Type B pancreatic cell (in vitro differentiated cells): ENCODE measurements at regions not wholly inside any gene's neighbourhood (a gene's known extent, or its start where the extent isn't known, plus 50 kb on each side); places are given as distances from the start of the nearest gene placed in this dataset.
A peak's percentile ranks its signal among the peaks of the same experiment; 100 is the strongest.
"Not testable (repeated sequence)": the region's sequence is repeated elsewhere in the genome, so short reads cannot be mapped to it uniquely, and the experiment has no call there.

ENCODE experiments used
- DNase-seq: peaks from one replicate; pipeline ENCODE4 v3.0.0; 2021; ENCODE audit warnings: mixed read lengths; ENCODE audit not compliant: unreplicated experiment; ENCODE audit errors: extremely low spot score
- H3K27ac Mint-ChIP-seq: 2 replicates; pipeline ENCODE4 v1.8.0; 2021; ENCODE audit warnings: mild to moderate bottlenecking, mixed read lengths
- H3K27me3 Mint-ChIP-seq: 2 replicates; pipeline ENCODE4 v1.8.0; 2021; ENCODE audit warnings: mixed read lengths
- H3K36me3 Mint-ChIP-seq: 2 replicates; pipeline ENCODE4 v1.8.0; 2021; ENCODE audit warnings: mixed read lengths
- H3K4me1 Mint-ChIP-seq: one replicate; pipeline ENCODE4 v1.8.0; 2021; ENCODE audit warnings: mixed read lengths; ENCODE audit not compliant: unreplicated experiment
- H3K4me3 Mint-ChIP-seq: 2 replicates; pipeline ENCODE4 v1.8.0; 2021; ENCODE audit warnings: mild to moderate bottlenecking, mixed read lengths
- H3K9me3 Mint-ChIP-seq: 2 replicates; pipeline ENCODE4 v1.8.0; 2021; ENCODE audit warnings: mixed read lengths
- TF ChIP-seq, protein P1 (sequence below): fragments of 200-600 bp; sonication (generic); conservative IDR thresholded peaks from 2 replicates; pipeline ENCODE4 v1.5.0; 2021; ENCODE audit warnings: antibody characterized with exemption, mild to moderate bottlenecking

- no peaks in the 10 kb centered on the region for H3K36me3 Mint-ChIP-seq
- H3K4me3 Mint-ChIP-seq = no peak overlapping the region
- H3K27me3 Mint-ChIP-seq = no peaks in the 10 kb centered on the region
- TF ChIP-seq, protein P1, sequence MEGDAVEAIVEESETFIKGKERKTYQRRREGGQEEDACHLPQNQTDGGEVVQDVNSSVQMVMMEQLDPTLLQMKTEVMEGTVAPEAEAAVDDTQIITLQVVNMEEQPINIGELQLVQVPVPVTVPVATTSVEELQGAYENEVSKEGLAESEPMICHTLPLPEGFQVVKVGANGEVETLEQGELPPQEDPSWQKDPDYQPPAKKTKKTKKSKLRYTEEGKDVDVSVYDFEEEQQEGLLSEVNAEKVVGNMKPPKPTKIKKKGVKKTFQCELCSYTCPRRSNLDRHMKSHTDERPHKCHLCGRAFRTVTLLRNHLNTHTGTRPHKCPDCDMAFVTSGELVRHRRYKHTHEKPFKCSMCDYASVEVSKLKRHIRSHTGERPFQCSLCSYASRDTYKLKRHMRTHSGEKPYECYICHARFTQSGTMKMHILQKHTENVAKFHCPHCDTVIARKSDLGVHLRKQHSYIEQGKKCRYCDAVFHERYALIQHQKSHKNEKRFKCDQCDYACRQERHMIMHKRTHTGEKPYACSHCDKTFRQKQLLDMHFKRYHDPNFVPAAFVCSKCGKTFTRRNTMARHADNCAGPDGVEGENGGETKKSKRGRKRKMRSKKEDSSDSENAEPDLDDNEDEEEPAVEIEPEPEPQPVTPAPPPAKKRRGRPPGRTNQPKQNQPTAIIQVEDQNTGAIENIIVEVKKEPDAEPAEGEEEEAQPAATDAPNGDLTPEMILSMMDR = no peak
- H3K27ac Mint-ChIP-seq = no peak overlapping the region
- no peak for DNase-seq
- H3K9me3 Mint-ChIP-seq = peaks cover 3% of the 10 kb centered on the region
- no peaks in the 10 kb centered on the region for H3K4me1 Mint-ChIP-seq
These were observed 119.8 kb downstream of the TPR start for GRCh38 chr1:186255266-186255665.

DNA sequence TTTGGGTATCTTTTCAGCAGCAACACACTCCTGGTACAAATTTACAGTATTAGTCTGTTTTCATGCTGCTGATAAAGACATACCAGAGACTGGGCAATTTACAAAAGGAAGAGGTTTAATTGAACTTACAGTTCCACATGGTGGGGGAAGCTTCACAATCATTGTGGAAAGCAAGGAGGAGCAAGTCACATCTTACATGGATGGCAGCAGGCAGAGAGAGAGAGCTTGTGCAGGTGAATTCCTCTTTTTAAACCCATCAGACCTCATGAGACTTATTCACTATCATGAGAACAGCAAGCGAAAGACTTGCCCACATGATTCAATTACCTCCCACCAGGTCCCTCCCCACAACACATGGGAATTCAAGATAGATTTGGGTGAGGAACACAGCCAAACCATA, 124.5 kb downstream of the TPR start:
- H3K27ac Mint-ChIP-seq = no peak overlapping the region

DNA sequence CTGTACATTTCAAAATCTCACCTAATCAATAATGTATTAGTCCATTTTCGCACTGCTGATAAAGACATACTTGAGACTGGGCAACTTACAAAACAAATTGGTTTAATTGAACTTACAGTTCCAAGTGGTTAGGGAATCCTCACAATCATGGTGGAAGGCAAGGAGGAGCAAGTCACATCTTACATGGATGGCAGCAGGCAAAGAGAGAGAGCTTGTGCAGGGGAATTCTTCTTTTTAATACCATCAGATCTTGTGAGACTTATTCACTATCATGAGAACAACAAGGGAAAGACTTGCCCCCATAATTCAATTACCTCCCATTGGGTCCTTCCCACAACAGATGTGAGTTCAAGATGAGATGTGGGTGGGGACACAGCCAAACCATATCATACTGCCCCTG, 126.4 kb downstream of the TPR start:
- not testable (repeated sequence) for H3K27me3 Mint-ChIP-seq, H3K36me3 Mint-ChIP-seq, H3K27ac Mint-ChIP-seq, H3K4me3 Mint-ChIP-seq, DNase-seq, H3K4me1 Mint-ChIP-seq
- H3K9me3 Mint-ChIP-seq = peaks cover 14% of the 10 kb centered on the region

More for the DNA sequence above, 124.5 kb downstream of the TPR start:
- Mint-ChIP-seq H3K4me3 (no peak overlapping the region), H3K4me1 (no peaks in the 10 kb centered on the region), H3K9me3 (peaks cover 14% of the 10 kb centered on the region), H3K36me3 (no peaks in the 10 kb centered on the region), H3K27me3 (no peaks in the 10 kb centered on the region)
- DNase-seq = no peak
- TF ChIP-seq, protein P1 = no peak

GRCh38 chr1:186244825-186245224, 130.2 kb downstream of the TPR start:
- peaks cover 8% of the 10 kb centered on the region for H3K9me3 Mint-ChIP-seq
- TF ChIP-seq, protein P1 = peak; percentile 42
- DNase-seq = no peak
- H3K27me3 Mint-ChIP-seq = no peaks in the 10 kb centered on the region
- H3K4me3 Mint-ChIP-seq = no peak overlapping the region
- no peak overlapping the region for H3K27ac Mint-ChIP-seq
- no peaks in the 10 kb centered on the region for H3K36me3 Mint-ChIP-seq
- H3K4me1 Mint-ChIP-seq = no peaks in the 10 kb centered on the region
